Head of caudate nucleus (tissue), 42 donors: ENCODE measurements at regions not wholly inside any gene's neighbourhood (a gene's known extent, or its start where the extent isn't known, plus 50 kb on each side); places are given as distances from the start of the nearest gene placed in this dataset.

Source experiments
- DNase-seq, 42 donors: peaks; one replicate each; pipeline versions ENCODE4 v3.0.0 to v3.0.0-alpha.2; 2020 to 2021; ENCODE audit warnings: mixed read lengths in 7 of 42
- intact Hi-C: fragments of 100-400 bp; cut with DNase I; formaldehyde crosslinking; loops from one replicate; pipeline ENCODE4 v1.15.0; 2022

- intact Hi-C loops: no loop called here
- no peak for DNase-seq
Measured at GRCh38 chr6:128827675-128828464, 55.1 kb upstream of the LAMA2 start.

DNA sequence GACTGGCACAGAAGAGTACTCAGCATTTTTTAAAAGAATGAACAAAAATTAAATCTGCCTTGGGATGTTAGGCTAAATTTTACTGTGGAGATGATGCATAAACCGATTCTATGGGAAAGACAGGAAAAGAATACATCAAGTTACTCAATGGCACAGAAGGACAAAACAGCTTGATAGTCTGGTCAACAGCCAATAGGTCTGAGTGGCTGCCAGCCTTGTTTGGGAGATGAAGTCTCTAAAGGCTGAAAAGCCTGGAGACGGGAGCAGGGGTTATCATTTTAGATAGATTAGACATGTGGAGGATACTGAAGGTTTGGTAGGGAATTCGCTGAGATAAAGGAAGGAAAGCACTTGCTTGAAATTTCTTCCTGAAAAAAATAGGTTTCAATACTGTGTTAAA, 56.3 kb upstream of the LAMA2 start:
- peak in 18 of 42 donors; percentile 5 to 53 (median 18) for DNase-seq
- intact Hi-C loops: no loop called here

- no peak for DNase-seq
- intact Hi-C loops: no loop called here
Measured at GRCh38 chr6:128822271-128822670, 60.7 kb upstream of the LAMA2 start.

- peak in 5 of 42 donors; percentile 2 to 32 (median 6) for DNase-seq
- intact Hi-C loops: no loop called here
Measured at GRCh38 chr6:128821116-128821515, 61.8 kb upstream of the LAMA2 start.

- no peak for DNase-seq
Measured at GRCh38 chr6:128808856-128809255, 74.1 kb upstream of the LAMA2 start.

DNA sequence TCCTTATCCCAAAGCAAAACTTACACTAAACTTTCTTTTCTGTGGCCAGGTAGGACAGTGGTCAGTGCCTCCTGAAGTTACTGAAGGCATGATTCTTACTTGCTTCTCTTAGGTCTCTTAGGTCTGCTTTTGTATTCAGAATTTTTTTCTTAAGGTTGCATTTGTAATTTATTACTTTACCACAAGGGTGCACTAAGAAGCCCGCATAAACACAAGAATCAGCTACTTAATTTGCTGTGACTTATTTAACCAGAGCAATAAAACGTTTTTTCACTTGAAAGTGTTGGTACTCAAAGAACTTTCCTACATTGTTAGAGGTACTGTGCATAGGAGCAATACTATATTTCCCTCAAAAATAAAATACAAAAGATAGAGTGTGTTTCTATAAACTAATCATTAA, 75.4 kb upstream of the LAMA2 start:
- intact Hi-C loops: loop anchor here (10.0 kb wide), 1 partner anchor 447 kb away; no protein-coding TSS in a partner anchor
- DNase-seq: no peak

More at GRCh38 chr6:128808856-128809255, 74.1 kb upstream of the LAMA2 start:
- intact Hi-C loops: loop anchor here (10.0 kb wide), 1 partner anchor 446 kb away; no protein-coding TSS in a partner anchor

GRCh38 chr6:128806261-128806660, 76.7 kb upstream of the LAMA2 start:
- DNase-seq: no peak
- intact Hi-C loops: loop anchor here (10.0 kb wide), 1 partner anchor 449 kb away; no protein-coding TSS in a partner anchor

DNA sequence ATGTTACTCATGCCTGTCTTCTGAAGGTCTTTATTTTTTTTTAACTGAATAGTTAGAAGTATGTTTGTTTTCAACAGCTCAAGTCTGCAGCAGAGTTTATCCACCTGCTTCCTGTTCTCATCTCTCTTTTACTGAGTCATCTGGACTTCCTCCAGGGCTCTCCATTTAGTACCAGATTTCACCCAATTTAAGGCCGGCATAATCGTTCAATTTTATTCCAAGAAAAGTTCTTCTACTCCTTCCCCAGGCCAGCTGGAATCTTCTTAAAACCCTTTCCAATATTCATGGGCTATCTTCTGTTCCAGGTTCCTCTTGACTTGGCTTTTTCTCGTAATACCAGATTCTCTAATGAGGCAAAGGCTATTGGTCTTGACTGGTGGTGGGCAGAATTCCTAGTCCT, 79.0 kb upstream of the LAMA2 start:
- DNase-seq: peak in 1 of 42 donors; percentile 3
- intact Hi-C loops: loop anchor here (10.0 kb wide), 1 partner anchor 451 kb away; no protein-coding TSS in a partner anchor

GRCh38 chr6:128801621-128802020, 81.3 kb upstream of the LAMA2 start:
- intact Hi-C loops: loop anchor here (10.0 kb wide), 1 partner anchor 453 kb away; no protein-coding TSS in a partner anchor
- no peak for DNase-seq

DNA sequence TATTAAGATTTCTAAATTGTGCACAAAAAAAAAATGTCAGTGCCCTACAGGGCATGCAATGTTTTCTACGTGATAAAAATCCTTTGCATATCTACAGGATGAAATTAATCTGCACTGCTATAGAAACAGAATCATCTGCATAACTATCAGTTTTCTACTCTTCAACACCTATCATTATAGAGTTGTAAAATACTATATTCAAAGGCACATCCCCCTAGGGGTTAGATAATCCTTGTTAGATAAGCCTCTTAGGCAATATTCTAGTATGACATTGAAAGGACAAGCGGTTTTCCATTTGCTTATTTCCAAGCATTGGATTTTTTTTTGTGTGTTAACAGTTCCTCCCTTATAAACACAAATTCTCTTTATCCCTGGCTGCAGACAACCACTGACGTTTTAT, 98.7 kb upstream of the LAMA2 start:
- no peak for DNase-seq
- intact Hi-C loops: no loop called here

DNA sequence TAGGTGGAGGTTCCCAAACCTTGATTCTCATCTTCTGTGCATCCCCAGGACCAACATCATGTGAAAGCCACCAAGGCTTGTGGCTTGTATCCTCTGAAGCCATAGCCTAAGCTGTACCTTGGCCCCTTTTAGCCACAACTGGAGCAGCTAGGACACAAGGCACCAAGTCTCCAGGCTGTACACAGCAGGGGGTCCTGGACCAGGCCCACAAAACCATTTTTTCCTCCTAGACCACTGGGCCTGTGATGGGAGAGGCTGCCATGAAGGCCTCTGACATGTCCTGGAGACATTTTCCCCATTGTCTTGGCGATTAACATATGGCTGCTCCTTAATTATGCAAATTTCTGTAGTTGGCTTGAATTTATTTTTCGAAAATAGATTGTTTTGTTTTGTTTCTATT, 114.8 kb upstream of the LAMA2 start:
- DNase-seq: no peak
- intact Hi-C loops: no loop called here

GRCh38 chr6:128767705-128768104, 115.2 kb upstream of the LAMA2 start:
- no peak for DNase-seq
- intact Hi-C loops: no loop called here

DNA sequence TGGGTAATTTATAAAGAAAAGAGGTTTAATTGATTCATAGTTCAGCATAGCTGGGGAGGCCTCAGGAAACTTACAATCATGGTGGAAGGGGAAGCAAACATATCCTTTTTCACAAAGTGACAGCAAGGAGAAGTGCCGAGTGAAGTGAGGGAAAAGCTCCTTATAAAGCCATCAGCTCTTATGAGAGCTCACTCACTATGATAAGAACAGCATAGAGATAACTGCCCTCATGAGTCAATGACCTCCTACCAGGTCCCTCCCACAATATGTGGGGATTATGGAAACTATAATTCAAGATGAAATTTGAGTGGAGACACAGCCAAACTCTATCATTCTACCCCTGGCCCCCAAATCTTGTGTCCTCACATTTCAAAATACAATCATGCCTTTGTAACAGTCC, 115.8 kb upstream of the LAMA2 start:
- DNase-seq: no peak
- intact Hi-C loops: no loop called here

- DNase-seq: peak in 2 of 42 donors; percentile 10 to 12
- intact Hi-C loops: no loop called here
Measured at GRCh38 chr6:128763599-128764300, 119.2 kb upstream of the LAMA2 start.

- DNase-seq: no peak
- intact Hi-C loops: no loop called here
Measured at GRCh38 chr6:128759901-128760300, 123.0 kb upstream of the LAMA2 start.

DNA sequence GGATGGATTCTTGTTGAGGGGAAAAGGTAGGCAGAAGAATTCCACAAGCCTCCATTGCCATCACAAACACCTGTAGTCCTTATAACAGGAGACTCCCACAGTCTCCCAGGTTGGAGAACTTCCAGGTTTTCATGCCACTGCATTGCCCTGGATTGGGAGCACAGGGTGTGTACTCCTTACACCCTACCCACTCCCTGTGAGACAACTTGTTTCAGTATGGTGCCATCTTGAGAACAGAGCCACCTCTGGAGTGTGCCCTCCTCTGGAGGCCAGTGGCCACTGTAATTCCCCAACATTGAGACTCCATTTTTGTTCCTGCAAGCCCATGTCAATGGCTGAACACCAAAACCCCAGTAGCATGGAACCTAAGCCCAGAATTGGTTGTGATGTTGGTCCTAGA, 123.5 kb upstream of the LAMA2 start:
- DNase-seq: no peak
- intact Hi-C loops: no loop called here

DNA sequence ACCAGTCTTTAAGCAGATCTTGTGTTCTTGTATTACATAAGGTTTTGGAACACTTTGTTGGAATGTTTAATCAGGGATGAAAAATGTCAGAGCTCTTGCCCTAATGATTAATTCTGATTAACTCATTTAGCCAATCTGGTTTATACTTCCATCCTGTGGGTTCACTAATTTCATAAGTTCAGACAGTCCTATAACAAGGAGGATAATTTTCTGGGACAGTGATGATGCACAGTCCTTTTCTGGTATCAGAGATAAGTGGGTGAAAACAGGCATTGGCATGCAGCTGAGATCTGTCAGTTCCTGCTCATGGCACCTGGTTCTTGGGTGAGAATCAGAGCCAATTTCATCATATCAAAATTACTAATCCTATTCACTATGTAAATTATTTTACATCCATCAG, 125.0 kb upstream of the LAMA2 start:
- DNase-seq: no peak
- intact Hi-C loops: no loop called here

DNA sequence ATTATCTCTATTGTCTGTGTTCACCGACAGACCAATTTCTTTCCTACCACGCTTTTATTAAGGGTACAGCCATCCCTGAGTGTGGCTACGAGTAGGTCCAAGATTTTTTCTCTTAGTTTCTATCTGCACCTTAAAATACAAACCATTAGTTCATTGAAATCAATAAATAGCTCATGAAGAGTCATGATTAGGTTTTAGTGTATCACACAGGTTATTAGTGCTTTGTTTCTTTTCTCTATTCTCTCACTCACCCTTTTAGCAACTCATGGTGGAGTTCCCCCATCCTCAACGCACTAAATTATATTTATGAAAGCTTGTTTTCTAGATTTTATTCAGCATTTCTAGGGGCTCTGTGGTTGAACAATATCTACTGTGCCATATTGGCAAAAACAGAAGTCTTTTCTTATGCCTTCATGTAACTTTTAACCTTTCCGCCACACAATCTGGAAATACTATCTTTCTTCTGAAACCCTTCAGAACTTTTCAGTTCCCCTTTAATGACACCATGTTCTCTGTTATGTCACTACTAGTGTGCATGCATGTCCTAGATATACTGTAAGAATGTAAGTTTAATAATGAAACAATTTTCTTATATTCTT, 128.2 kb upstream of the LAMA2 start:
- no peak for DNase-seq
- intact Hi-C loops: no loop called here

- intact Hi-C loops: loop anchor here (10.0 kb wide), 1 partner anchor 889 kb away; no protein-coding TSS in a partner anchor
- DNase-seq: no peak
Measured at GRCh38 chr6:128743974-128744765, 138.8 kb upstream of the LAMA2 start.
